HEK293 (cell line): ENCODE measurements at regions not wholly inside any gene's neighbourhood (a gene's known extent, or its start where the extent isn't known, plus 50 kb on each side); places are given as distances from the start of the nearest gene placed in this dataset.

ENCODE experiments used
- CTCF ChIA-PET: fragments of 350-600 bp; formaldehyde crosslinking; extraction: SDS; loops from one replicate; lab custom pipeline; 2021; ENCODE audit warnings: antibody characterized with exemption; lab: Yijun Ruan, JAX
- POLR2A ChIA-PET: fragments of 300-600 bp; formaldehyde crosslinking; extraction: SDS; loops from one replicate; lab custom pipeline; 2020; ENCODE audit warnings: antibody characterized with exemption, inconsistent platforms; lab: Yijun Ruan, JAX
- H3K27ac ChIP-seq: fragments of 200-500 bp; sonication (Bioruptor generic); 2 replicates; pipeline ENCODE4 v1.5.1; 2014; ENCODE audit warnings: low read depth, low read length, control low read depth, inconsistent platforms; ENCODE audit errors: extremely low read depth
- H3K36me3 ChIP-seq, 2 experiments: fragments of 200-500 bp in 1 of 2; sonication (Bioruptor generic) in 1 of 2; 1 replicate in 1 of 2; 2 replicates in 1 of 2; pipeline ENCODE4 v1.5.1; 2014 to 2017; ENCODE audit warnings: inconsistent platforms in 2 of 2, low read length in 2 of 2; ENCODE audit not compliant: control insufficient read depth in 2 of 2, insufficient read depth in 1 of 2
- H3K4me1 ChIP-seq: fragments of 200-500 bp; sonication (Bioruptor generic); 2 replicates; pipeline ENCODE4 v1.5.1; 2014; ENCODE audit warnings: mild to moderate bottlenecking, low read length, inconsistent platforms; ENCODE audit not compliant: control insufficient read depth, insufficient read depth
- H3K4me3 ChIP-seq: 2 replicates; pipeline ENCODE4 v1.5.1; 2011; ENCODE audit warnings: low read depth, mild to moderate bottlenecking, control low read depth, low read length, moderate library complexity
- H3K9me3 ChIP-seq: fragments of 200-500 bp; sonication (Bioruptor generic); 2 replicates; pipeline ENCODE4 v1.5.1; 2014; ENCODE audit warnings: low read depth, low read length, inconsistent platforms; ENCODE audit not compliant: control insufficient read depth, insufficient read depth
- ELK4 ChIP-seq: IDR thresholded peaks from 2 replicates; pipeline ENCODE4 v1.6.1; 2011; ENCODE audit warnings: mild to moderate bottlenecking, low read depth, low read length, borderline replicate concordance
- KLF7 ChIP-seq: fragments of 450-650 bp; formaldehyde crosslinking; IDR thresholded peaks from 2 replicates; pipeline ENCODE4 v1.5.1; 2016; ENCODE audit warnings: missing biosample characterization, missing genetic modification characterization, borderline replicate concordance
- PRDM2 ChIP-seq: fragments of 450-650 bp; formaldehyde crosslinking; IDR thresholded peaks from 2 replicates; pipeline ENCODE4 v1.5.1; 2016; ENCODE audit warnings: missing biosample characterization, missing genetic modification characterization, borderline replicate concordance
- SP2 ChIP-seq: fragments of 450-650 bp; formaldehyde crosslinking; IDR thresholded peaks from 2 replicates; pipeline ENCODE4 v1.5.1; 2016; ENCODE audit warnings: missing biosample characterization, missing genetic modification characterization
- ZBTB49 ChIP-seq: fragments of 450-650 bp; formaldehyde crosslinking; IDR thresholded peaks from 2 replicates; pipeline ENCODE4 v1.5.1; 2016; ENCODE audit warnings: missing biosample characterization, missing genetic modification characterization, low read depth
- ZFP41 ChIP-seq: fragments of 450-650 bp; formaldehyde crosslinking; IDR thresholded peaks from 2 replicates; pipeline ENCODE4 v1.5.1; 2016; ENCODE audit warnings: missing biosample characterization, missing genetic modification characterization, borderline replicate concordance
- ZNF16 ChIP-seq: fragments of 450-650 bp; formaldehyde crosslinking; IDR thresholded peaks from 2 replicates; pipeline ENCODE4 v1.5.1; 2016; ENCODE audit warnings: low read depth, missing biosample characterization, missing genetic modification characterization
- ZNF184 ChIP-seq: fragments of 450-650 bp; IDR thresholded peaks from 2 replicates; pipeline ENCODE4 v1.5.1; 2018; ENCODE audit warnings: missing biosample characterization, mild to moderate bottlenecking, missing genetic modification characterization
- ZNF23 ChIP-seq: fragments of 450-650 bp; formaldehyde crosslinking; IDR thresholded peaks from 2 replicates; pipeline ENCODE4 v1.5.1; 2016; ENCODE audit warnings: missing biosample characterization, missing genetic modification characterization, borderline replicate concordance
- ZNF341 ChIP-seq: fragments of 450-650 bp; formaldehyde crosslinking; IDR thresholded peaks from 2 replicates; pipeline ENCODE4; 2016; ENCODE audit warnings: low read depth, missing biosample characterization, missing genetic modification characterization
- ZNF362 ChIP-seq: fragments of 450-650 bp; formaldehyde crosslinking; IDR thresholded peaks from 2 replicates; pipeline ENCODE4 v1.5.1; 2016; ENCODE audit warnings: missing biosample characterization, missing genetic modification characterization
- ZNF48 ChIP-seq: fragments of 450-650 bp; formaldehyde crosslinking; IDR thresholded peaks from 2 replicates; pipeline ENCODE4 v1.5.1; 2016; ENCODE audit warnings: missing biosample characterization, missing genetic modification characterization
- ZNF510 ChIP-seq: fragments of 450-650 bp; formaldehyde crosslinking; IDR thresholded peaks from 2 replicates; pipeline ENCODE4 v1.5.1; 2018; ENCODE audit warnings: mild to moderate bottlenecking, missing genetic modification characterization, missing biosample characterization; ENCODE audit not compliant: insufficient replicate concordance
- ZNF530 ChIP-seq: fragments of 450-650 bp; formaldehyde crosslinking; IDR thresholded peaks from 2 replicates; pipeline ENCODE4 v1.5.1; 2016; ENCODE audit warnings: low read depth, missing biosample characterization, missing genetic modification characterization
- ZNF558 ChIP-seq: fragments of 450-650 bp; formaldehyde crosslinking; IDR thresholded peaks from 2 replicates; pipeline ENCODE4 v1.5.1; 2016; ENCODE audit warnings: missing biosample characterization, missing genetic modification characterization
- ZNF561 ChIP-seq: fragments of 450-650 bp; IDR thresholded peaks from 2 replicates; pipeline ENCODE4 v1.5.1; 2018; ENCODE audit warnings: missing biosample characterization, missing genetic modification characterization, borderline replicate concordance
- ZNF776 ChIP-seq: fragments of 450-650 bp; formaldehyde crosslinking; IDR thresholded peaks from 2 replicates; pipeline ENCODE4 v1.5.0; 2017; ENCODE audit warnings: missing biosample characterization, missing genetic modification characterization, borderline replicate concordance
- ZNF843 ChIP-seq: fragments of 450-650 bp; formaldehyde crosslinking; IDR thresholded peaks from 2 replicates; pipeline ENCODE4 v1.5.1; 2016; ENCODE audit warnings: missing biosample characterization, missing genetic modification characterization
- ZSCAN30 ChIP-seq: fragments of 450-650 bp; IDR thresholded peaks from 2 replicates; pipeline ENCODE4 v1.5.1; 2018; ENCODE audit warnings: missing biosample characterization, mild to moderate bottlenecking, missing genetic modification characterization, moderate library complexity

- no peak for TF ChIP-seq ZNF510 (tag by site-specific recombination)
- no peak for TF ChIP-seq ZSCAN30 (tag by site-specific recombination)
- no peak for TF ChIP-seq ZNF843 (tag by site-specific recombination)
- no peak for TF ChIP-seq KLF7 (tag by site-specific recombination)
Measured at GRCh38 chr3:184471439-184471838, 90.1 kb upstream of the EPHB3 start (continued).

- Histone ChIP-seq H3K27ac (no peak overlapping the region), H3K4me1 (no peaks in the 10 kb centered on the region), H3K4me3 (no peak overlapping the region), H3K9me3 (no peaks in the 10 kb centered on the region), H3K36me3 (no peaks in the 10 kb centered on the region)
- ChIA-PET CTCF (interaction anchor here (0.7 to 0.8 kb wide), 3 partner anchors 36 to 869 kb away, joined by 3 to 5 read pairs (median 3); no protein-coding TSS in a partner anchor), POLR2A (no interaction called here)
- no peak for TF ChIP-seq ZNF561
- TF ChIP-seq ZNF776, result no peak
- TF ChIP-seq ZNF558 (tag by site-specific recombination), result no peak
- no peak for TF ChIP-seq ZFP41 (tag by site-specific recombination)
- TF ChIP-seq ZNF184 (tag by site-specific recombination), result no peak
- no peak for TF ChIP-seq SP2
Measured at GRCh38 chr3:184472723-184473428, 88.7 kb upstream of the EPHB3 start.

- TF ChIP-seq ZBTB49 (tag by site-specific recombination), result no peak
- CTCF ChIA-PET, result interaction anchor here (0.6 to 2.3 kb wide), 2 partner anchors 39 to 104 kb away, joined by 3 to 11 read pairs; no protein-coding TSS in a partner anchor
- POLR2A ChIA-PET, result no interaction called here
- Histone ChIP-seq H3K4me3 (no peak overlapping the region), H3K36me3 (no peaks in the 10 kb centered on the region), H3K27ac (no peak overlapping the region), H3K9me3 (no peaks in the 10 kb centered on the region), H3K4me1 (no peaks in the 10 kb centered on the region)
Measured at GRCh38 chr3:184474897-184475296, 86.7 kb upstream of the EPHB3 start.

GRCh38 chr3:184477940-184478339, 83.6 kb upstream of the EPHB3 start:
- Histone ChIP-seq H3K4me1 (peaks cover 7% of the 10 kb centered on the region), H3K36me3 (no peaks in the 10 kb centered on the region), H3K27ac (no peak overlapping the region), H3K4me3 (no peak overlapping the region), H3K9me3 (no peaks in the 10 kb centered on the region)
- ChIA-PET CTCF (interaction anchor here (1.2 to 1.5 kb wide), 2 partner anchors 34 to 36 kb away, joined by 4 to 8 read pairs; no protein-coding TSS in a partner anchor), POLR2A (no interaction called here)
- TF ChIP-seq ZNF16 (tag by site-specific recombination), result no peak
- TF ChIP-seq PRDM2 (tag by site-specific recombination), result no peak
- no peak for TF ChIP-seq ZNF362 (tag by site-specific recombination)
- TF ChIP-seq ZNF341 (tag by site-specific recombination), result no peak
- no peak for TF ChIP-seq ELK4
- no peak for TF ChIP-seq ZNF530
- TF ChIP-seq ZNF48 (tag by site-specific recombination), result no peak
- no peak for TF ChIP-seq ZNF23 (tag by site-specific recombination)
